Occipital lobe (tissue), 1 donor: ENCODE measurements at regions not wholly inside any gene's neighbourhood (a gene's known extent, or its start where the extent isn't known, plus 50 kb on each side); places are given as distances from the start of the nearest gene placed in this dataset.
"Not testable (repeated sequence)": the region's sequence is repeated elsewhere in the genome, so short reads cannot be mapped to it uniquely, and the experiment has no call there.

Experiments used
- DNase-seq: peaks from one replicate; lab custom pipeline; 2025; lab: John Stamatoyannopoulos, UW

- DNase-seq: not testable (repeated sequence)
Observed at GRCh38 chr2:187610450-187610849, 56.2 kb upstream of the TFPI start.

GRCh38 chr2:187612857-187613256 lies 58.6 kb upstream of the TFPI start:
- DNase-seq: no peak

GRCh38 chr2:187614756-187615155 lies 60.5 kb upstream of the TFPI start:
- DNase-seq: no peak

GRCh38 chr2:187615364-187615763 lies 61.1 kb upstream of the TFPI start:
- no peak for DNase-seq

GRCh38 chr2:187615902-187616301 lies 61.7 kb upstream of the TFPI start:
- DNase-seq: no peak

GRCh38 chr2:187617120-187617519 lies 62.9 kb upstream of the TFPI start:
- no peak for DNase-seq

GRCh38 chr2:187617905-187618304 lies 63.7 kb upstream of the TFPI start:
- DNase-seq: no peak

- peak; percentile 4 for DNase-seq
Observed at GRCh38 chr2:187618813-187619212, 64.6 kb upstream of the TFPI start.

GRCh38 chr2:187627153-187627552 lies 72.9 kb upstream of the TFPI start:
- no peak for DNase-seq

GRCh38 chr2:187636731-187637391 lies 82.6 kb upstream of the TFPI start:
- DNase-seq: not testable (repeated sequence)

GRCh38 chr2:187637392-187637740 lies 83.1 kb upstream of the TFPI start:
- not testable (repeated sequence) for DNase-seq

GRCh38 chr2:187637771-187638170 lies 83.5 kb upstream of the TFPI start:
- not testable (repeated sequence) for DNase-seq

GRCh38 chr2:187638840-187639239 lies 84.6 kb upstream of the TFPI start:
- DNase-seq: no peak

GRCh38 chr2:187640926-187641510 lies 86.8 kb upstream of the TFPI start:
- DNase-seq: no peak

GRCh38 chr2:187642498-187642897 lies 88.3 kb upstream of the TFPI start:
- DNase-seq: no peak

GRCh38 chr2:187644486-187644885 lies 90.3 kb upstream of the TFPI start:
- DNase-seq: no peak

- DNase-seq: no peak
Observed at GRCh38 chr2:187644981-187645380, 90.7 kb upstream of the TFPI start.

GRCh38 chr2:187646556-187646955 lies 92.3 kb upstream of the TFPI start:
- DNase-seq: no peak

GRCh38 chr2:187654535-187654934 lies 100.3 kb upstream of the TFPI start:
- DNase-seq: no peak

- no peak for DNase-seq
Observed at GRCh38 chr2:187655001-187655400, 100.8 kb upstream of the TFPI start.

- no peak for DNase-seq
Observed at GRCh38 chr2:187656123-187656522, 101.9 kb upstream of the TFPI start.

GRCh38 chr2:187658952-187659525 lies 104.8 kb upstream of the TFPI start:
- DNase-seq: no peak

GRCh38 chr2:187676050-187676449 lies 121.8 kb upstream of the TFPI start:
- not testable (repeated sequence) for DNase-seq
